Activated CD4-positive, alpha-beta T cell treated with anti-CD3 and anti-CD28 coated beads for 48 hours (primary cell): ENCODE measurements at regions not wholly inside any gene's neighbourhood (a gene's known extent, or its start where the extent isn't known, plus 50 kb on each side); places are given as distances from the start of the nearest gene placed in this dataset.
"Not testable (repeated sequence)": the region's sequence is repeated elsewhere in the genome, so short reads cannot be mapped to it uniquely, and the experiment has no call there.

ENCODE experiments used
- DNase-seq: peaks from one replicate; pipeline ENCODE4 v3.0.0-alpha.2; 2020

DNA sequence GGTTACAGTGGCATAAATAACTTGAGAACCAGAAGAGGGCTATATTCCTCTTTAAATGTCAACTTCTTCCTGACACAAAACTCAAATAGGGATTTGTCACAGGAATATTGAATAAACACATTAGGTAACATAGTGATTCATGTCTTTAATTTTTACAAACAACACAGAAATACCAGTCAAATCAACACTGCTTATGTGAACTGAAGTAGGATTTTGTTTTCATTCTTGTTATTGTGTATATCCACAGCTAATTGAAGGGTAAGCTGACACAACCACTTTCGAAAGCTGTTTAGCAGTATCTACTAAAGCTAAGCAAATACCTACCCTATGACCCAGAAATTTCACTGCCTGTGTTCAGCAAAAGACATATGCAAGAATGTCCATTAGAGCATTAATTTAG, 120.4 kb upstream of the EOLA2 start:
- no peak for DNase-seq

DNA sequence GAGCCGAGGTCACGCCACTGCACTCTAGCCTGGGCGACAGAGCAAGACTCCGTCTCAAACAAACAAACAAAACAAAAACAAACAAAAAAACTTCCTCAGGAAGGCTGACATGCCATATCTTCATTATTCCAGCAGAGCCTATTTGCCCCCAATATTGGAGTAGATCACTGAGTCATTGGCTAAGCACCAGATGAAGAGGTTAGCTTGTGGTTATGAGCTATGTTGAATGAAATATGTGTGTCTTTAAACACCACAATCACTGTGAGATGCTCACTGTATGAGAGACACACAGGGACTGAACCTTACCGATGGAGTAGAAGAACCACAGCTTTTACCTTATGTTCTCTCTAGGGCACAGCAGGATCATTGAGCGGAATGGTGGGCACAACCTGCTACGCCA, 122.1 kb upstream of the EOLA2 start:
- no peak for DNase-seq

DNA sequence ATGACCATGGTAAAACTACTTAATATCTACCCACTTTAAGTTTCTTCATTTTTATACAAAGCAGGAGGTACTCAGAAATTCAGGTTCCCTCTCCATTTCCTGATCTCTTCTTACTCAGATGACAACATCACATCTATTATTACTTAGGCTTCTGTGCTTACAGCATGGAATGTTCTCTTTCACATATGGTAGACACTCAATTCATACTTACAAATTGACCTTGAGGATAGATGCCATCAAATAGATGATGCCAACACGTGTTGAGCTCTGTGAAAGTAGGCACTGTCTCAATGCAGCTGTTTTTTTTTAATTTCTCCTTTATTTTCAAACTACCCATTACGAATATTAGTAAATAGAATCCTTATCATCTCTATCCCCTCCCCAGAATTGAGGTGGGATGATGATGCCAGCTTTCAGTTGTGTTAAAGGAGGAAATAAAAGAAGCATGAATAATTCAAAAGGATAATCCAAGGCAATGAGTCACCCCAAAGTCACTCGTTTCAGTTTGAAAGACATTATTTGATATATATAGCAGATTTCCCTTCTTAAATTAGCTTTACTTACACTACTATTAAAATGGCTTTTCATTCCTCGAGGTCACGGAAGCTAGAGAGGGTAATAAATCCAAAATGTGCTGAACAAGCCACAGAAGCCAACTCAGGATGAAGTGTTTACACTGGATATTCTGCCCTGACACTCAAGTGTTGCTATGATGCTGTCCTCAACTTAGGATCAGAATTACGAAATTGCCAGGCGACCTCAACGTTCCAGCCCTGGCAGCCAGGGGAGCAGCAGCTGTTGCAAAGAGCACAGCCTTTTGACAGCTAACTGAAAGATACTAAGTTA, 124.2 kb upstream of the EOLA2 start:
- no peak for DNase-seq

DNA sequence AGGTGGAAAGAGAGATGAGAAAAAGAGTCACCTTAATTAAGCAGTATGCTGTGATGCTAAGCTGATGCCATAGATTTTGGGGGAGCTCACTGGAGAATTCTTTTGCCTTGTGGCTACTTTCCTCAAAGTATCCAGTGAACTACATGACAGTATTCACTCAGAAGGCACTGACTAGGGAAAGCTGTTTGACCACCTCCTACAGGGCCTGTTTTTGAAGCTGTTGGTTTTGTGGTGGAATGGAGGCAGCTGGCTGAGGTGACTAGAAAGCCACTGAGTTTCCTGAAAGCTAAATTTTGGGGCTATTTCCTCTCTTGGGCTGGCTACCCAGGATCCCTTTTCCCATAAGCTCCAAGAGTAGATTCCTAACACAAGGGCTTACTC, 124.8 kb upstream of the EOLA2 start:
- no peak for DNase-seq

DNA sequence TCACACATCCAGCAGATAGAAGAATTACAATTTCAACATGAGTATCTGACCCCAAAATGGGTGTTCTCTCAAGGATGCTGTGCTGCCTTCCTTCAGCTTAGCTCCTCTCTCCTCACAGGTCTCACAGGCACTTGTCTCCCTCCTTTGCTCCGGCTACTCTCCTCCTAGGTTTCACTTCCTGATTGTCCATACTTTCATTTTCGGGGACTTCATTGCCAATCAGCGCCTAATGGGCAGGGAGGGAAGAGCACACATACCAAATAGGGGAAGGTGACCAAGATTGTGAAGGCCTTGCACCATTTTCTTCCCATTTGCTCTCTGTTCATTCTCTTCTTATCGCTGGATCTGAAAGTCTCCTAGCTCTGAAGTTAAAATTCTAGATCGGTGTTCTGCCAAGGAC, 125.4 kb upstream of the EOLA2 start:
- DNase-seq: no peak

DNA sequence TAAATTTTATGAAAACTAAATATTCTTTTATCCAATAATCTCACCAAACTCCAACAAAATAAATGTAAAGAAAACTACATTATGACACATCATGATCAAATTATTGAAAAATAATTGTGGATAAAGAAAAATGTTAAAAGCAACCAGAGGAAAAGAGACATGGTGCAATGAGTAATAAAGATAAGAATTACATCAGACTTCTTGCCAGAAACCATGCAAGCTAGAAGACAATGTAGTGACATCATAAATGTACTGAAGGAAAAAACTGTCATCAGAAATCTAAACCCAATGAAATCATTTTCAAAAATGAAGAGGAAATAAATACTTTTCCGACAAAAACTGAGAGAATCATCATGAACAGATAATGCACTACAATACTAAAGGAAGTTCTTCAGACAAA, 135.9 kb upstream of the EOLA2 start:
- DNase-seq: no peak

DNA sequence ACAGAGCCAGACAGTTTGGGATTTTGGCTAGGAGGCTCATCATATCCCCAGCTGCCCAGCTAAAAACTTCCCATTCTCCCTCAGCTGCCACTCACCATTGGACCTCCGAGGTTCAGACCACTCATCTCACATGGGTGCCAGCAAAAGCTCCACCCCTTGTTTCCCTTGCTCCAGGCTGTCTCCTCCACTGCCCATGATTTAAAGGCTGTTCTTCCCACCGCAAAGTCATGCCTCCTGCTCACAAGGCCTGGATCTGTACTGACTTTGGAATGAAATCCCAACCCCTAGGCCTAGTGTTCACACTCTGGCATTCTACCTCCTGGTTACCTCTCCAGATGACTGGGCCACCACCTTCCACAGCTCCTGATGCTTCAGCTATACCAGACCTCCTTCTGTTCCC, 142.2 kb upstream of the EOLA2 start:
- no peak for DNase-seq

DNA sequence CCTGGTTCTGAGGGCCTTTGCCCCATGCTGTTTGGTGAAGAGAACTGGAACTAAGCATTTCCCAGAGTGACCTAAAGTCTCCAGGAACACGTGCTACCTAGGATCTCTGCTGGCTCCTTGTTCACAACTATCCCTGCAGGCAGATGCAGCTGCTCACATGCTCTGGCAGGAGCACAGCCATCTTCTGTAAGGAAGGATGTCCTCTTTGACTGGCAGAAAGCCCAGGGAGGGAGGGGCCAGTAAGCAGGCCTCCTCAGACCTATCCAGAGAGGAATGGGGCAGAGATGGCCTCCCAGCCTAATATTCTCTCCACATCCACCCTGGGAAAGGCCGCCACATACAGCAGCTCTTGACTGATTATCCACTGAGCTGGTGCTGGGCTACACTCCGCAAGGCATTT, 142.8 kb upstream of the EOLA2 start:
- DNase-seq: no peak

DNA sequence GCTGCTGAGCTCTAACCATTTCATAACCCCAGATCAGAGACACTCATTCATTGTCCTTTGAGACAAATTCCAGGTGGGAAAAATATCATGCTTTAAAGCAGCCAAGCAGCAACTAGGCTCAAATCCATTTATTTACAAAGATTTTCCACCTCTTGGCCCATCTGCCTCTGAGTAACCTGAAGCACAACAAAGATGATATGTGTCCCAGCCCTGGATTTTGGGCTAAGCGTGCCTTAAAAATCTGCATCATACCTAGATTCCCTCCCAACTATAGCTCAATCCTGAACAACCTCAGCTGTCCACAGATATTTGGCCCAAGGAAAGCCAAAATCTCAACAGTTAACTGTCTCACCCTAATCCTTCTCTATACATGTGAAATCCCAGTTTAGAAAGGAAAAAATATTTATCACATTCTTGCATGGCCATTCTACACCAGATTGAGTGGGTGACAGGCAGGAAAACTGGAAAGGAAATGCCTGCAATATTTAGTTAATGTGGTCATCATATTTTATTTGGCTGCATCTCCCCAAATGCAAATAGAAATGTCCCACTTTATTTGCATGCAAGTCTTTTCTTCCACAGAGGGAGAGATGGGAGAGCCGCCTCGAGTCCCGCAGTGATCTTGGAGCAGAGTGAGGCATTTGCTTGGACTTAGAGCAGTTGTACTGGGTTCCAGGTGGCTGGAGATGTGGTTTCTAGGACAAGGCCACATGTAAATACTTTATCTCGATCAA, 146.4 kb upstream of the EOLA2 start:
- no peak for DNase-seq

DNA sequence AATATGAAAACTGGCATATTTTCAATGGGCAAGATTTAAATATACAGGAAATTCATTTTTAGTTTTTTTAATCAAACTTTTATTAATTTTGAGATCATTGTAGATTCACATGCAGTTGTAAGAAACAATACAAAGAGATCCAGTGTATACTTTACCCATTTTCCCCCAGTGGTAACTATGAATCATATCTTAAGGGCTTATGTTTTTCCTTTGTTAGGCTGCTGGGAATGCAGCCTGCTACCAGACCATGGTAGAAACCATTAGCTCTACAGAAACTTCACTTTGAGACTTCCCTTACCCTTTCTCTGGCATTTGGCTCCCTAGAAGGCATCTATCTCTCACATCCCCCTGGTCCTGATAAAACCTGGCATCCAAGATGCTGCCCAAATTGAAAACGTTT, 147.6 kb upstream of the EOLA2 start:
- no peak for DNase-seq

DNA sequence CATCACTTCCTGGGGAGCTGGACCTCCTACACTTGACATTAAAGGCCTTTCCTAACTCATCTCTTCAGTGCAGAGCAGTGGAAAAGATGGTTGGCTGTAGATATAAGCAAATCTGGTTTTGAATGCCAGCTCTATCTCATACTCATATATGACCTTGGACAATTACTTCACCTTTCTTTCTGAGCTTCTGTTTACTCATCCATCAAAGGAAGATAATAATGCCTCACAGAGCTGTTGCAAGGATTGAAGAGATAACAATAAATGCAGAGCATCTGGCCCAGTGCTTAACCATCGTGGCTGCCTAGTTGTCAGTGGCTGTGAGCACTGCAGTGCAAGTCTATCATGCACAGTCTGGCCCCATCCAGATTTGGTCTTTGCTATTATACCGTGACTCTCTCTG, 148.1 kb upstream of the EOLA2 start:
- no peak for DNase-seq

DNA sequence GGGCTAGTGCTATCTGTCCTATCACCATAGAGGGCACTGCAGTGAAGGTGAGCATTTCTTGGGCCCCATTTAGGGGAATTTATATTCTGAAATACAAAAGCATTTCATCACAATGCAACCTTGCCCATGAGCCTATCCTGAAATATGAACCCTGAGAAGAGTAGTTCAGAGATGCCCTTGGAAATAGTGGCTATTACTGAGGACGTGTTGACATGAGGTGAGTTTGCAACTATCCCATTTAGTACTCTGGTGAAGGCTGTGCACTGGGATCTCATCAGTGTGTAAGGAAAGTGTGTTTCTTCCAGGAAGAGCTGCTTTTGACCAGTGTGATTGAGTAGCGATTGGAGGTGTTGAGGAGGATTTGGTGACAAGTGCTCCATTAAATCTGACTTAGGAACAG, 149.3 kb upstream of the EOLA2 start:
- DNase-seq: no peak

DNA sequence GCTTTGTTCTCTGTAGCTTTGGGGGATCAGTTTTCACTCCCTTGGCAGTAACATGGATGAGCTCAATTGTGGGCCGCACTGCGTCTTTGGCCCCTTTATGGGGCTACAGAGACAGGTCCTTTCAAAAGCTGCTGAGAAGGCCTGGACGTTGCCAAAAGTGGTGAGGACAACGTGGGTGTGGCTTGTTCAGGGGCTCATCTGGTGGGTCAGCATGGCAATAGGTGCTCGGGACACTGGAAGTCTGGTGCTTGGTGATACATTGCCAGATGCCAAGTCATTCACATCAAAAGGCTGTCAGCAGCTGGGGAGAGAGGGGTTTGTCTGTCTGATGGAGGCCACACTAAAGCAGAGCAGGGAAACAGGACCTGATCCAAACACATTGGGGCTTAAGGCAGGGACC, 149.8 kb upstream of the EOLA2 start:
- DNase-seq: no peak

DNA sequence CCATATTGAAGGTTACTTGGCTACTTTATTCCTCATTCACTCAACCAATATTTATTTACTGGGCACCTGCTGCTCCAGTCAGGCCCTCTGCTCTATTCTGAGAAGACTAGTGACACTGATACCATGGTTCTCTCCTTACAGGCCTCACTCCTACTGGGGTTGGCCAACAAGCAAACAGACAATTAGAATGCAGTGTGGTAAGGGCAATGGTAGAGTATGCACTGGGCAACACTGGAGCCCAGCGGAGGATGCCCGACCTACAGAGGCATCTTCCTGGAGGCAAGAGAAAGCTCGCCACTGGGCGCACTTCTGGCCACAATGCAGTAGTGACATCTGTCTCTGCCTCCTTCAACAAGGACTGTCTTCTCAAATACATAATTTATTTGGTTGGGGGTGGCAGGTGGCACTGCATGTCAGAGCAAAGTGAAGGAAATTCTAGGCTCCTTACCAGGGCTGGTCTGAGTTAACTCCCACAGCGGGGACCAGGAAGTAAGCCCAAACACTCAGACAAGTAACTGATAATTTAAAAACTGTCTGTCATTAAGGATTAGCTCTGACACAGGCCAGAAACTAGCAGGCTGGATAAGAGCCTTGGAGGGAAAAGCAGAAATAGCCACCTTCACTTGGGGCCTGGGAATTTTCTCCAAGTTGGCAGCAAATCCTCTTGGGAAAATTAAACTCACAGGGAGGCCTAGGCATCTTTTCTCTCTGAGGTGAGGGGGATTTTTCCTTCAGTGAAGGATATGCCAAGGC, 150.7 kb upstream of the EOLA2 start:
- no peak for DNase-seq

DNA sequence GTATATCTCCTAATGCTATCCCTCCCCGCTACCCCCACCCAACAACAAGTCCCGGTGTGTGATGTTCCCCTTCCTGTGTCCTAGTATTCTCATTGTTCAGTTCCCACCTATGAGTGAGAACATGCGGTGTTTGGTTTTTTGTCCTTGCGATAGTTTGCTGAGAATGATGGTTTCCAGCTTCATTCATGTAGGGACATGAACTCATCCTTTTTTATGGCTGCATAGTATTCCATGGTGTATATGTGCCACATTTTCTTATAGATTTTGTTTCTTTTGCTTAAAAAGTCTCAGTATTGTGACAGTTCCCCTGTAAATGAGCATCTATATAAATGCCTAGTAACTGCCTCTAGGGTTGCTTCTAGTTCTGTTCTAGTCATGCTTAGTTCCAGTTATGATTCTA, 153.0 kb upstream of the EOLA2 start:
- DNase-seq: not testable (repeated sequence)

DNA sequence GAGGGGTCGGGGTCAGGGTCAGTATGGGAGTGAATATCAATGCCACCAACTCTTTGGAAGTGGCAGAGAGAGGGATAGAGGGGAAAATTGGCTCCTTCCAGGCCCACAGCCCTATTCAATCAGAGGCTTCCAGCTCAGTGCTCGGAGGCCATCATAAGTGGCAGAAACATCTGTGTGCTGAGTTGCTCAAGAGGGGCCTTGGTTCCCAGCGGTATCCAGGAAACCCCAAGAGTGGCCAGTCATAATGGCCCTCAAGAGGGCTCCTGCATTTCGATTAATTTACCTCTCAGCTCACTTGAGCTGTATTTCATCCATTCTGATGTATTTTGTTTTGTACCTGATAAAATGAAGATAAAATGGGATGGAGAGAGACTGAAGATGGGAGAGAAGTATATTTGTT, 154.3 kb upstream of the EOLA2 start:
- no peak for DNase-seq

DNA sequence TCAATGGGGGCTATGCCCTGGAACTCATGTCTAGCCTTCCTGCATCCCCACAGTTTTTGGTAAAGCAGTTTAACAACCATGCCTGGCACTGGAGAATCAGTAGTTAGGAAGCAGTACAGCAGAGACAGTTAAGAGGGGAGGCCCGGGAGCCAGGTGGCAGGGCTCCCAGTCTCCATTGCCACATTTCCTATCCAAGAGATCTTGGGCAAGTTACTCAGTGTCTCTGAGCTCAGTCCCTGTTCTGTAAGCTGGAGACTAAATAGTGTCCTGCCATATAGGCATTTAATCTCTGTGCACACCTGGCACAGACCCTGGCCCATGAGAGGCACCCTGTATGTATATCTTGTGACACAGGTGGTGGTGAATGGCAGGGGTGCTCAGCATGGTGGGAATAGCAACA, 156.1 kb upstream of the EOLA2 start:
- DNase-seq: no peak

DNA sequence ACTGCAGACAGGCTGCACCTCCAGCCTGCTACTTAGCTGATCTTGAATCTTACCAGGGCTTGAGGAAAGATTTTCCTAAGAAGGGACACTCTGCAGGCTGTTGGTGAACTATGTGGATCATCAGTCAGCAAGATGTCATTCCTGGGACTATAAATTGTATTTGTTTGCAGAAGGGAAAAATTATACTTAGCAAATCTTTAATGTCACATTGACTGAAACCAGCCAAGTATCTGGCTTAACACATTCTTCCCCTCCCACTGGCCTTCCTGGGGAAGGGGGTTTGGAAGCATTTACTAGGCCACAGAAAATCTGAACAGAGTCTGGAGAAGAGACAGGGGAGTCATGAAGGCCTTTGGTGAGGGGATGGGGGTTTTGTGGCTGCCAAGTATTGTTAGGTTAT, 156.7 kb upstream of the EOLA2 start:
- DNase-seq: no peak

DNA sequence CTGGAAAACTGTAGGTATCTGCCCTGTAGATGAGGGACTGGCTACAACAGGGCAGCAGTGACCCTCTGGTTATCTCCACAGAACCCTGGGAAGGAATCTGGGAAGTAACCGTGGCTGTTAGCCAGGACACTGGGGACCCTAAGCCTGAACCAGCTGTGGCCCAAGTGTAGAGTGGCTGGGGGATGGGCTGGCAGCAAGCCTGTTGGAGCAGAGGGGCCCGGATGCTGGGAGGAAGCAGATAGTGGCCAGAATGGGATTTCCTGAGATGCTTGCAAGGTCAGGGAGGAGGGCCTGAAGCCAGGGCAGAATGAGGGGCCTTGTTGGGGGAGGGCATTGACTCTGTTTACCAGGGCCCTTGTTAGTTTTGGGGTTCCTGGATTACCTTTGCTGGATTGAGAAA, 161.0 kb upstream of the EOLA2 start:
- DNase-seq: no peak

DNA sequence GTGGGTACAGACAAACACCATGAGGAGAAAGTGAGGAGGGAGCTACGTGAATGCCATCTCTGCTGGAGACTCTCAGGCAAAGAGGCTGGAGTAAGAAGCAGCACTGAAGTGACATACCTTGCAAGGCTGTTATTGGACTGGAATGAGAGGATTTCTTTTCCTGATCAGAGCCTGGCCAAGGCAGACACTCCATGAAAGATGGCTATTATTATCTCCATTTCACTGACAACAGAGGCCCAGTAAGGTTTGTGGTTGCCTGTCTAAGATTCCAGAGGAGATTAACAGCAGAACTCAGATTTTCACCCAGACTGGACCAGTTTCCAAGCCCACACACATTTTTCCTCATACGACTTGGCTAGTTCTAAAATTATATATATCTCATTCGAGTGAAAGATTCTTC, 162.0 kb upstream of the EOLA2 start:
- DNase-seq: no peak

DNA sequence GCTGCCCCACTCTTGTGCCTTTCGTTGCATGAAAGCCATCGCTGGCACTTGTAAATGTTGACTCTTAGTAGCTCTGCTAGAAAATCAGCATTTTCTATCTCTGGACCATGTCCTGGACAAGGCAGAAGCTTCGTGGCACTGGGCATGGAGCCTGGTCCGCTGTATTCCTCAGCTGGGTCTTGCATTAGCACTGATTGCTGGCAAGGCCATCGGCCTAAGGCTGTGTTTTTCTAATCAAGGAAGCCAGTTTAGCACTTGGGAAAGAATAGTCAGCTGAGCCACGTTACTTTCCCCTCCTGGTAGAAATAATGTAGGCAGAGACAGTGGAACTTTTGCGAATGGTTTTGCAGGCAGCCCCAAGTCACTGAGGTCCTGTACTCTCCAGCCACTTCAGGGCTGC, 180.2 kb upstream of the EOLA2 start:
- no peak for DNase-seq

DNA sequence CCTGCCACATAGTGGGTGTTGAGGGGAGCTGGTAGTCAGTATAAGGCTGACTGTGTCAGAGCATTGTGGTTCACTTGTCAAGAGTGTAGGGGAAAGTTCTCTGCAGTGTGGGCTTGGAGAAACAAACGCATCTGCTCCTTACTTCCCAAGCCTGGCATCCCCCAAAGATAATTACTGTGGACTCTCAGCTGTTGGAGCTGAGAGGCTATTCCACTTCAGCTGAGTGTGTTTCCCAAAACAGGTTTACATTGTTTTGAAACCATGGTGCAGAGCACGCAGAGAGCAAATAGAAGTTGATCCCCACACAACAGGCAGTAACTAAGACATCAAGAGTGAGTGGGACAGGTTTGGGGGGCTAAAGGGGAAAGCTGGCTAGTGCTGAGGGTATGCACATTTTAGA, 181.0 kb upstream of the EOLA2 start:
- DNase-seq: no peak

DNA sequence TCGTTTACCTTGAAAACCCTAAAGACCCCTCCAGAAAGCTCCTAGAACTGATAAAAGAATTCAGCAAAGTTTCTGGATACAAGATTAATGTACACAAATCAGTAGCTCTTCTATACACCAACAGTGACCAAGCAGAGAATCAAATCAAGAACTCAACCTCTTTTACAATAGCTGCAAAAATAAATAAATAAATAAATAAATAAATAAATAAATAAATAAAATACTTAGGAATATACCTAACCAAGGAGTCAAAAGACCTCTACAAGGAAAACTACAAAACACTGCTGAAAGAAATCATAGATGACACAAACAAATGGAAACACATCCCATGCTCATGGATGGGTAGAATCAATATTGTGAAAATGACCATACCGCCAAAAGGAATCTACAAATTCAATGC, 186.8 kb upstream of the EOLA2 start:
- not testable (repeated sequence) for DNase-seq

DNA sequence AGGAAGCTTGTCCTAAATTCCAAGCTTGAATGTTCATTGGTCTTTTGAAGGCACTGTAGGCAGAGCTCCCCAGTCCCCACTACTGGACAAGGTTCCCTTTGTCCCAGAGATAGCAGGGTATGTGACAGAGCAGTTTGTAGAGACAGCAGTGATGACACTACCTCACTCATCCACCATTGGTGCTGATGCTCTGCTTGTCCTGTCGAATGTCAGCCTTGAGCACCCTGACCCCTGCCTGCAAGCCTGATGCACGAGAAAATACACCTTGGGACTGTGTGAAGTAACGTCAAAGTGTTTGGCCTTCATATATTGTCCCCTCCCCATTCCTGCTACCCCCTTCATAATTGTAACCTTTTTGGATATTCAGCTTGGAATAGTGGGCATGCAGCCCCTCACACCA, 188.9 kb upstream of the EOLA2 start:
- DNase-seq: no peak
